OCI-LY1 (cell line): ENCODE measurements at regions not wholly inside any gene's neighbourhood (a gene's known extent, or its start where the extent isn't known, plus 50 kb on each side); places are given as distances from the start of the nearest gene placed in this dataset.

Experiments
- EZH2 ChIP-seq: fragments of 200-600 bp; sonication (generic), shearing (Covaris generic); IDR thresholded peaks from 2 replicates; pipeline ENCODE4 v1.8.0; 2017; ENCODE audit warnings: borderline replicate concordance, mixed run types, mild to moderate bottlenecking, antibody characterized with exemption, low read length, moderate library complexity, mixed read lengths
- TF ChIP-seq, protein P1 (sequence below): fragments of 200-600 bp; sonication (generic), shearing (Covaris generic); IDR thresholded peaks from 2 replicates; pipeline ENCODE4 v1.5.1; 2017; ENCODE audit warnings: mild to moderate bottlenecking, antibody characterized with exemption, low read length, moderate library complexity, mixed read lengths

DNA sequence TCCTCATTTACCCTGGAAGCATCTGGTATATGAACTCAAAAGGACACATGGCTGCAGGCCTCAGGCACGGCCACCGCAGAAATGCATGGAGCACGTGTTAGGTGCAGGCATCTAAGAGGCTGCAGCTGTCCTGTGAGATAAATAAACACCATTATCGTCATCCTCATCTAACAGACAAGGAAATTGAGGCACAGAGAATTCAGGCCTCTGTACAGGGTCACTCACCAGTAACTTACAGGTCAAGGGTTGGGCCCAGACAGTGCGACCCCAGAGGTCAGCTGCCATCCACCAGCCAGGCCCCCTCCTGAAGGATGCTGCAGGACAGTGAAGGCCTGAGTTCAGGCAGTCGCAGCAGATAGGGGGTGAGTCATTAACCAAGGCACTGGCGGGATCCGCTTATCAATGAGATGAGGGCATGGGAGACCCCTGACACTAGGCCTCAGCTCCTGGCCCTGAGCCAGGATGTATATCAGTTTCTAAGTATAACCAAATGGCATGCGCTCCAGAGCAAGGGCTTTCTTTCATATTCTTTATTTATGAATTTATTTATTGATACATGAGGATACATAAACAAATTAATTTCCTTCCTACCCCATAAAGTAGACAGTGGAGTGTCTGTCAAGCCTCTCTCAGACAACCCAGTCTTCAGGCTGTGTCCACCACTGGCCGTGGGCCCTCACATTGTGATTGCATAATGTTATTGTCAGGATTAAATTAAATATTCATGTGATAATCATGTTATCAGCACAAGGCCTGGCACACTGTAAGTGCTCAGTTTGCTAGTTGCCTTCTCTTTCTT, 316.9 kb downstream of the QKI start:
- TF ChIP-seq, protein P1, sequence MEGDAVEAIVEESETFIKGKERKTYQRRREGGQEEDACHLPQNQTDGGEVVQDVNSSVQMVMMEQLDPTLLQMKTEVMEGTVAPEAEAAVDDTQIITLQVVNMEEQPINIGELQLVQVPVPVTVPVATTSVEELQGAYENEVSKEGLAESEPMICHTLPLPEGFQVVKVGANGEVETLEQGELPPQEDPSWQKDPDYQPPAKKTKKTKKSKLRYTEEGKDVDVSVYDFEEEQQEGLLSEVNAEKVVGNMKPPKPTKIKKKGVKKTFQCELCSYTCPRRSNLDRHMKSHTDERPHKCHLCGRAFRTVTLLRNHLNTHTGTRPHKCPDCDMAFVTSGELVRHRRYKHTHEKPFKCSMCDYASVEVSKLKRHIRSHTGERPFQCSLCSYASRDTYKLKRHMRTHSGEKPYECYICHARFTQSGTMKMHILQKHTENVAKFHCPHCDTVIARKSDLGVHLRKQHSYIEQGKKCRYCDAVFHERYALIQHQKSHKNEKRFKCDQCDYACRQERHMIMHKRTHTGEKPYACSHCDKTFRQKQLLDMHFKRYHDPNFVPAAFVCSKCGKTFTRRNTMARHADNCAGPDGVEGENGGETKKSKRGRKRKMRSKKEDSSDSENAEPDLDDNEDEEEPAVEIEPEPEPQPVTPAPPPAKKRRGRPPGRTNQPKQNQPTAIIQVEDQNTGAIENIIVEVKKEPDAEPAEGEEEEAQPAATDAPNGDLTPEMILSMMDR, result no peak
- no peak for TF ChIP-seq EZH2
